ENCODE measurements at regions not wholly inside any gene's neighbourhood (a gene's known extent, or its start where the extent isn't known, plus 50 kb on each side); places are given as distances from the start of the nearest gene placed in this dataset.

DNA sequence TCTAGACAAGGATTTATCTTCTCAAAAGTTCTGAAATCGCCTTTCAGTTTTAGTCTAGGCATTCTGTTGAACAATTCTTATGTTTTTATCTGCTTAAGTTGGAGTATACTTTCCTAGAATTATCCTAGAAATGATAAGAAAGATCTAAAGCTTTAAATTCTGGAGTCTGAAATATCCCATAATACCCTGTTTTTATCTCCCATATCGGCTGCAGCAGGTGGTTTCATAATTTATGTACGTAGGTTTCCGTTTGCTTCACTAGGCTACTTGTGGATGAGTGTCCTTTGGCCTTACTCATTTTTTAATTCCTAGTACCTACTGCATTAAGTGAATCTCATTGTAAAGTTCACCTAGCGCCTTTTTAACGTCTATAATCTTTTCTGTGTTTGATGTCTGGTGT lies 58.5 kb upstream of the MGAT5 start:
- no peak overlapping the region for H3K4me3 Mint-ChIP-seq
- H3K4me1 Mint-ChIP-seq (ENCODE audit: low read depth): peaks cover 63% of the 10 kb centered on the region
- peaks cover 5% of the 10 kb centered on the region for H3K36me3 Mint-ChIP-seq (ENCODE audit: low read depth)
- no peak overlapping the region for H3K27ac Mint-ChIP-seq
- DNase-seq: no peak
- TF ChIP-seq, protein P1, sequence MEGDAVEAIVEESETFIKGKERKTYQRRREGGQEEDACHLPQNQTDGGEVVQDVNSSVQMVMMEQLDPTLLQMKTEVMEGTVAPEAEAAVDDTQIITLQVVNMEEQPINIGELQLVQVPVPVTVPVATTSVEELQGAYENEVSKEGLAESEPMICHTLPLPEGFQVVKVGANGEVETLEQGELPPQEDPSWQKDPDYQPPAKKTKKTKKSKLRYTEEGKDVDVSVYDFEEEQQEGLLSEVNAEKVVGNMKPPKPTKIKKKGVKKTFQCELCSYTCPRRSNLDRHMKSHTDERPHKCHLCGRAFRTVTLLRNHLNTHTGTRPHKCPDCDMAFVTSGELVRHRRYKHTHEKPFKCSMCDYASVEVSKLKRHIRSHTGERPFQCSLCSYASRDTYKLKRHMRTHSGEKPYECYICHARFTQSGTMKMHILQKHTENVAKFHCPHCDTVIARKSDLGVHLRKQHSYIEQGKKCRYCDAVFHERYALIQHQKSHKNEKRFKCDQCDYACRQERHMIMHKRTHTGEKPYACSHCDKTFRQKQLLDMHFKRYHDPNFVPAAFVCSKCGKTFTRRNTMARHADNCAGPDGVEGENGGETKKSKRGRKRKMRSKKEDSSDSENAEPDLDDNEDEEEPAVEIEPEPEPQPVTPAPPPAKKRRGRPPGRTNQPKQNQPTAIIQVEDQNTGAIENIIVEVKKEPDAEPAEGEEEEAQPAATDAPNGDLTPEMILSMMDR (IDR thresholded peaks at IDR 0.05): no peak
- H3K9me3 Mint-ChIP-seq: peaks cover 4% of the 10 kb centered on the region; the same call in 1 of the 2 replicates
- no peaks in the 10 kb centered on the region for H3K27me3 Mint-ChIP-seq (ENCODE audit: insufficient read depth)

DNA sequence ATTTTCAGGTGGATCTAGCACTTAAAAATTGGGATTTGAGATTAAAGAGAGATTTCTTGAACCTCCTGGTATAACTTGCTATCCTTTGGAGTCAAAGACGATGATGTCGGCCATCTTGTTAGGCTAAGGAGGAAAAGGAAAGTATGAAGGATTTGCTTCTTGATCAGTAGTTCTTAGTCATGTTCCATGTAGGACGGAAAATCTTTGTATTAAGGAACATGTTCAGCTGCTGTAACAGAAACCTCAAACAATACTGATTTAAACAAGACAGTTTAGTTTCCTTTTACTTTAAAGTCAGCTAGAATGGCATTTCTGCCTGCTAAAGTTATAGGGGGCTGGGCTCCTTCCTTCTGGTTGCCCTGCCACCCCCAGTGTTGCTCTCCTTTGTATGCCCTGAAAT lies 56.4 kb upstream of the MGAT5 start:
- Mint-ChIP-seq H3K9me3 (no peaks in the 10 kb centered on the region), H3K4me3 (no peak overlapping the region), H3K4me1 (ENCODE audit: low read depth) (peaks cover 56% of the 10 kb centered on the region), H3K27me3 (ENCODE audit: insufficient read depth) (no peaks in the 10 kb centered on the region), H3K36me3 (ENCODE audit: low read depth) (no peaks in the 10 kb centered on the region), H3K27ac (no peak overlapping the region)
- no peak for DNase-seq
- TF ChIP-seq, protein P1 (IDR thresholded peaks at IDR 0.05): no peak

DNA sequence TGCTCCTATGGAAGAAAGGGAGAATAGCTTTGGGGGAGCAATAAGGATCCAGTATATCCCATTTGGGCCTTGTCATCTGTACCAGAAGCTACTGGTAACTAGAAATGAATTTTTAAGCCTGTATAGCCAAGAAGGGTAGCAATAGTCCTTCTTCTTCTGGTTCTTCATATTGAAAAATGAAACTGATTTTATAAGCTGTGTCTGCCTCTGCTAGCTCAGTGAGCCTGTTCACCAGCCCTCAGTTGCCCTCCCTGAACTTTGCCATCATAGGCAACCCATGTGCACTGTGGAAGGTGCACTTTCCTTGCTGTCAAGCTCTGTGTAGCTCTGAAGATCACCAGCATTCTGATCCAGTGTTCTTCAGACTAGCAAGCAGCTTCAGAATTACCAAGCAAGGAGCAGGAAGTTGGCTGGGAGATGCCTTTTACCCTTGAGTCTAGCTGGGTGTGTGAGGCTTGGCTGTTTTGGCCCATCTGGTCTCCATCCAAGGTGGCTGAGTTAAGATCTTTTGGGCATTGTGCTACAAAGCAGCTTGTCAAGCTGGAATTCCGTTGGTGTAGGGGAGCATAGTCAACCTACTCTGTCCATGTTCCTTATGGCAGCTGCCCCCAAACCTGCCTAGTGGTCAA lies 55.8 kb upstream of the MGAT5 start:
- no peak overlapping the region for H3K4me3 Mint-ChIP-seq
- TF ChIP-seq, protein P1 (IDR thresholded peaks at IDR 0.05): no peak
- H3K36me3 Mint-ChIP-seq (ENCODE audit: low read depth): no peaks in the 10 kb centered on the region
- no peak for DNase-seq
- H3K27me3 Mint-ChIP-seq (ENCODE audit: insufficient read depth): no peaks in the 10 kb centered on the region
- H3K9me3 Mint-ChIP-seq: no peaks in the 10 kb centered on the region
- peaks cover 50% of the 10 kb centered on the region for H3K4me1 Mint-ChIP-seq (ENCODE audit: low read depth)
- peak overlapping the region; percentile 6; the same call in 1 of the 2 replicates for H3K27ac Mint-ChIP-seq

DNA sequence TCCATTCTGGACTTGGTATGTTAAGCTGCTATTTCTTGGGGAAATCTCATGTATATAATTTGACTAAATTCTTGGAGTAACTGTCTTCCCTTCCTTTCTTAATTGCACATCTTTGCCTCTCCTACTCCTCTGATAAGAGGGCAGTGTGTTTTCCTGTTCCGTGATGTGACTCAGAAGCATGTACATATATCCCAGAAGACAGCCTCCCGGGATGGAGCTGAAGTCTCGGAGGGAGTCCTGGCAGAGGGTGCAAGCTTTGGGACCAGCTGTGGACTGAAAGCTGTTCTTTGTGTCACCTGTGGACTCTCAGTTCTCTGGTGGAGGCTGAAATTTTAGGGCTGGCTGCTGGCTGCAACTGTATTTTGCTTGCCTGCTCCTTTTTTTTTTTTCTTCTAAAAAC lies 54.7 kb upstream of the MGAT5 start:
- DNase-seq: no peak
- Mint-ChIP-seq H3K27me3 (ENCODE audit: insufficient read depth) (no peaks in the 10 kb centered on the region), H3K36me3 (ENCODE audit: low read depth) (no peaks in the 10 kb centered on the region), H3K4me1 (ENCODE audit: low read depth) (peaks cover 40% of the 10 kb centered on the region), H3K9me3 (no peaks in the 10 kb centered on the region), H3K27ac (0 out of 2 replicates have a peak overlapping the region, but pooled peaks have one; percentile 6), H3K4me3 (0 out of 2 replicates have a peak overlapping the region, but pooled peaks have one; percentile 21)
- TF ChIP-seq, protein P1 (IDR thresholded peaks at IDR 0.05): no peak

DNA sequence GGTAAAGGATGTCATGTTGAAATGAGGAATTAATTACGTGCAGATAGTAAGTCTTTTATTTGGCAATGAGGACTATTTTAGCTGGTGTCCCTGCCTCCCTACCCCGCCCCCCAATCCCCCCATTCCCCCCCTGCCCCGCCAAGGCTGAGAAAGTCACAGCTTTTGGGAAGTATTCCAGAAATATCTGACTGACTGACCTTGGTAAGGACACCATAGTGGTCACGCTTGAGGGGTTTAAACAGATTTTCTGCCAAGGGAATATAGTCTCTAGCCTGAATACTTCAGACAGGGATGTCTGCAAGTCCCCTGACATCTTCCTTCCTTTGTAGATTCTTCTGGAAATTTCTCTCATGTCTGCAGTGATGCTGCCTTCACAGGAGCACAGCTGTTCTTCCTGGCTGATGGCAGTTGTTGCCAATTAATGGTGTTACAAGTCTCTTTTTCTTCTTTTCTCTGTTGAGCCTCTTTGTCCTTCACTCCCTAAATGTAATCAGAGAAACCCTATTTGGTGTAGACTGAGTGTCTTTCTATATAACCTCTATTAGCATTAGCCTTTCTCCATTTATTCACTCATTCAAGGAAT lies 53.7 kb upstream of the MGAT5 start:
- TF ChIP-seq, protein P1 (IDR thresholded peaks at IDR 0.05): no peak
- H3K4me1 Mint-ChIP-seq (ENCODE audit: low read depth): peaks cover 36% of the 10 kb centered on the region
- DNase-seq: no peak
- H3K9me3 Mint-ChIP-seq: no peaks in the 10 kb centered on the region
- H3K4me3 Mint-ChIP-seq: no peak overlapping the region
- H3K27ac Mint-ChIP-seq: no peak overlapping the region
- H3K27me3 Mint-ChIP-seq (ENCODE audit: insufficient read depth): no peaks in the 10 kb centered on the region
- H3K36me3 Mint-ChIP-seq (ENCODE audit: low read depth): no peaks in the 10 kb centered on the region
